ENCODE measurements at regions not wholly inside any gene's neighbourhood (a gene's known extent, or its start where the extent isn't known, plus 50 kb on each side); places are given as distances from the start of the nearest gene placed in this dataset.

DNA sequence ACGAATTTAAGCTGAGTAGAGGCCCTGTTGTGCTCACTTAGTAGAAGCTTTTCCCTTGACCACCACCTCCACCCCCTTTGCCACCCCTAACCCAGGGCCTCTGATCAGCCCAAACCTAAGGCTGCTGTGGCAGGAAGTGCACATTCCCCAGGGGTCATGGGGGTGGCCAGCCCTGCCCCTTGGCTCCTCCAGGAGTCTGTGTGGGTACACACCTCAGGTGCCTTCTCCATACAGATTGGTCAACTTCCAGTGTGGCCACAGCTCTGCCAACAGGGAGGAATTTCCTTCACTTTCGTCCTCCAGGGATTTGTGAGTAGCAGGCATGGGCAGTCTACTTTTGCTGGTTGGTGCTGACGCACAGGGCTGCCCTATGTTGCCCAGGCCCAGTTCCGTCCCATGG, 249.9 kb upstream of the ZNF32 start:
- peaks cover 0 to 23% (median 20%) of the 10 kb centered on the region in 10 experiments; a peak in 15 of 20 replicates for H3K4me1 ChIP-seq
- H3K4me2 ChIP-seq, result peak overlapping the region in 8 of 11 experiments; percentile 37 to 74 (median 62); a peak in 16 of 22 replicates
- H3K9ac ChIP-seq, result no peak overlapping the region
- H3K27me3 ChIP-seq, result no peaks in the 10 kb centered on the region
- H3K36me3 ChIP-seq, result no peaks in the 10 kb centered on the region
- H3K4me3 ChIP-seq, result no peak overlapping the region
- TF ChIP-seq Cebpa-rat (IDR thresholded peaks at IDR 0.05), result no peak
- no peak overlapping the region for H3K27ac ChIP-seq
- no peaks in the 10 kb centered on the region for H4K20me1 ChIP-seq
- no peaks in the 10 kb centered on the region; a peak in 1 of 22 replicates for H3K9me3 ChIP-seq (replicated peaks in 1 of 11)

DNA sequence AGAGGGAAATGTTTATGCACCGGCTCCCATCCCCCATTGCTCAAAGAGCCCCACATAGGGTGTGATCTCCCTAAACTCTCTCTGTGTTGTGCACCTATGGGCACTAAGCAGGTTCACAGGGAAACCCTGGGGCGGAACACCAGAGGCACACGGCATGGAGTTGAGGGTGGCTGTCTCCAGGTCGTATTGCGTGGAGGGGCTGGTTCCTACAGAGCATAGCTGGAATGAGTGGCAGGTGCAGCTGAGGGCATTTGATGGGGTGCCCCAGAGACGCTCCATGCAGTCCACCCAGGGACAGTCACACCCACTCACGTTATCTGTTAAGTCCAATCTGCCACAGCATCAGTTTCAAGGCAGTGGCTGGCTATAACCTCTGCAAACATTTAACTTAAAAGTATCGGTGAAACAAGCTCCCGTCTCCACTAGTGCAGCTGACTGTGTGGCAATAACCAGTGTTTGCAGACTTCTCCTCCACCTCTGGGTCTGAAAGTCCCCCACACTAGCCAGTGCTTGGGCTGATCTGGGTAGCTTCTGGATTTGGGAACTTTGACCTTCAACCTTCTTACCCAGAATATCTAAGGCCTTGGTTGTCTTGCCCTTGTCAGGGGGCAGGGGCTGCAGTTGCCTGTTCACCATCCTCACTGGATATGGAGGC, 249.2 kb upstream of the ZNF32 start:
- H3K27me3 ChIP-seq, result no peaks in the 10 kb centered on the region
- TF ChIP-seq Cebpa-rat (IDR thresholded peaks at IDR 0.05), result no peak
- H3K27ac ChIP-seq, result no peak overlapping the region
- no peak overlapping the region for H3K4me3 ChIP-seq
- H4K20me1 ChIP-seq, result no peaks in the 10 kb centered on the region
- no peaks in the 10 kb centered on the region for H3K36me3 ChIP-seq
- H3K9me3 ChIP-seq (replicated peaks in 1 of 11), result no peaks in the 10 kb centered on the region; a peak in 1 of 22 replicates
- no peak overlapping the region for H3K9ac ChIP-seq
- H3K4me1 ChIP-seq, result peaks cover 0 to 23% (median 20%) of the 10 kb centered on the region in 10 experiments; a peak in 15 of 20 replicates
- H3K4me2 ChIP-seq, result peak overlapping the region in 7 of 11 experiments; percentile 37 to 74 (median 66); a peak in 10 of 22 replicates

DNA sequence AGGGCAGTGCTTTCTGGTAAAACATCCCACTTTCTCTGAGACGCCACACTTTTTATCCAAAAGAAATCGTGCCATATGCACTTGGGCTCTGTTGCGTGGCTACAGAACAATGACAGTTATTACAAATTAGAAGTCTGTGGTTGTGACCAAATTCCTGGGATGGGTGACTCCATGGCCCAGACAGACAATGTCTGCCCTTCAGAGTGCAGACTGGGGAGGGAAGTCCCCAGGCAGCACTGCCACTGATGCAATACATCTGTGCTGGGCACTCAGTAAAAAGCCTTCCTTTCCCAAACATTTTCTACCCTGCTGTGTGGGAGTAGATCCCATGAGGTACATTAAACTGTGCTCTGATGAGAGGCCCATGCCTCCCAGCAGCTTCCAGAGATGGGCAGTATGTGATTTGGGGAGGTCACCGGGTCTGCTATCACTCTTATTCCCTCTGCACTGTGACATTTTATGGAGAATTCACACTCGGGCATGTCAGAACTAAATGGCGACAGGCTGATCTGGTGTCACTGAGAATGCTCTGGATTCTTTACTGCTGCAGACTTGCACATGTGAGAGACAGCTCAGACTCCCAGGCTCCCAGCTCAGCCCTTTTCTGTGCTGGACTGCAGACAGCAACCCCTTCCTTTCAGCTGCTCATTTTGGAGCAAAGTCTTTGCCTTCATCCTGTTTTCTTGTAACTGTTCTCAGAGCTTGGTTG, 243.5 kb upstream of the ZNF32 start:
- Histone ChIP-seq H4K20me1 (no peaks in the 10 kb centered on the region), H3K9me3 (replicated peaks in 1 of 11) (no peaks in the 10 kb centered on the region; a peak in 1 of 22 replicates), H3K4me2 (no peak overlapping the region), H3K27me3 (no peaks in the 10 kb centered on the region), H3K4me3 (no peak overlapping the region), H3K27ac (no peak overlapping the region), H3K9ac (no peak overlapping the region), H3K4me1 (no peaks in the 10 kb centered on the region), H3K36me3 (no peaks in the 10 kb centered on the region)
- no peak for TF ChIP-seq Cebpa-rat (IDR thresholded peaks at IDR 0.05)

DNA sequence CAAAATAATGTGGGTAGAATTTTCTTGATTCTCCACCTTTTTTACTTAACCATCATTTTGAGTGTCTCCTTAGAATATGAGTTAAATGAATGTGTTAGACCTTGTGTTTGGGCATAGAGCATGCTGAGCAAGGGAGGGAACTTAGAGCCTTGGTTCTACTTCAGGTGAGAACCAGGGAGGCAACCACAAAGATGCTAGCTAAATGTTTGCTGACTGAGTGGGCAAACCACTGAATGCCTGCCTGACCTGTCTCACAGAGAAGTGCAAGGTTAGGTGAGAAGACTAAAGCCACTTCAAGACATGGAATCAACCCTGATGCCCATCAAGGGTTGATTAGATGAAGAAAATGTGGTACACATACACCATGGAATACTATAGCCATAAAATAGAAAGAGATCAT, 242.6 kb upstream of the ZNF32 start:
- H3K4me1 ChIP-seq, result no peaks in the 10 kb centered on the region
- no peak for TF ChIP-seq Cebpa-rat (IDR thresholded peaks at IDR 0.05)

DNA sequence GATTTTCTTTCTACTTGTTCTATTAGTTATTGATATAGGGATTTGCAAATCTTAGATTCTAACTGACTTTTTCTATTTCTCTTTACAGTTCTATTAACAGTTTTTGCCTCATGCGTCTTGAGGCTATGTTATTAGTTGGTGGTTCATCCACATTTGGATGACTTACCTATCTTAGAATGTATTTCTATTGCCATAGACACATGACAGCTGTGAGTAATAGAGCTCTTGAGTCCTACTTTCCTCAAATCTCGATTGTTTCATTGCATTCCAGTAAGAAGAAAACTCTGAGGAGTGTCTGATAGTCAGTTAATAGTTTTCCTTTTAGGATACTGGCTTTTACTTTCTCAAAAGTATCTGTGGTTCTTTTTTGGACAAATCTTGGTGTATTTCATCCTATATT, 241.4 kb upstream of the ZNF32 start:
- no peaks in the 10 kb centered on the region for H4K20me1 ChIP-seq
- no peaks in the 10 kb centered on the region for H3K4me1 ChIP-seq
- H3K4me3 ChIP-seq, result no peak overlapping the region
- H3K9me3 ChIP-seq (replicated peaks in 1 of 11), result no peaks in the 10 kb centered on the region; a peak in 1 of 22 replicates
- H3K27ac ChIP-seq, result no peak overlapping the region
- no peak for TF ChIP-seq Cebpa-rat (IDR thresholded peaks at IDR 0.05)
- no peak overlapping the region for H3K9ac ChIP-seq
- H3K27me3 ChIP-seq, result no peaks in the 10 kb centered on the region
- no peaks in the 10 kb centered on the region for H3K36me3 ChIP-seq
- no peak overlapping the region for H3K4me2 ChIP-seq

More for the DNA sequence above, 242.6 kb upstream of the ZNF32 start:
- H3K36me3 ChIP-seq, result no peaks in the 10 kb centered on the region
- H3K27ac ChIP-seq, result no peak overlapping the region
- H4K20me1 ChIP-seq, result no peaks in the 10 kb centered on the region
- no peaks in the 10 kb centered on the region; a peak in 1 of 22 replicates for H3K9me3 ChIP-seq (replicated peaks in 1 of 11)
- no peaks in the 10 kb centered on the region for H3K27me3 ChIP-seq
- H3K4me2 ChIP-seq, result no peak overlapping the region
- no peak overlapping the region for H3K9ac ChIP-seq
- H3K4me3 ChIP-seq, result no peak overlapping the region

DNA sequence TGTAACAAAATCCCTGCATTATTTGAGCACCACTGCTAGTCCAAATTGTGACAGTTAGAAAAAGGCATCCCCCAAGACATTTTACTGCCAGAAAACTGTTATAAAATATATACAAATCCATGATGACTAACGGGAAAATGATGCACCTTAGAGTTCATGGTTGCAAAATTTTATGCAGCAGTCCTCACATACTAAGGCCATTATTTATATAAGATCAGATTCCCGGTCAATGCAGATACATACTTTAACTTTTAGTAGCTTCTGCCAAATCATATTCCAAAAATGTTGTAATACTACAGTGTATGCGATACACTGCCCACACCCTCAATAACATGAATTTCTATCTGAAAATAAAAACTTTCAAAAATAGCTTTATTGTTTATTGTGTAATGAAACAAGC, 239.9 kb upstream of the ZNF32 start:
- TF ChIP-seq Cebpa-rat (IDR thresholded peaks at IDR 0.05), result no peak
- Histone ChIP-seq H4K20me1 (no peaks in the 10 kb centered on the region), H3K4me3 (no peak overlapping the region), H3K9ac (no peak overlapping the region), H3K36me3 (no peaks in the 10 kb centered on the region), H3K4me2 (no peak overlapping the region), H3K27me3 (no peaks in the 10 kb centered on the region), H3K9me3 (replicated peaks in 1 of 11) (no peaks in the 10 kb centered on the region), H3K4me1 (no peaks in the 10 kb centered on the region), H3K27ac (no peak overlapping the region)

DNA sequence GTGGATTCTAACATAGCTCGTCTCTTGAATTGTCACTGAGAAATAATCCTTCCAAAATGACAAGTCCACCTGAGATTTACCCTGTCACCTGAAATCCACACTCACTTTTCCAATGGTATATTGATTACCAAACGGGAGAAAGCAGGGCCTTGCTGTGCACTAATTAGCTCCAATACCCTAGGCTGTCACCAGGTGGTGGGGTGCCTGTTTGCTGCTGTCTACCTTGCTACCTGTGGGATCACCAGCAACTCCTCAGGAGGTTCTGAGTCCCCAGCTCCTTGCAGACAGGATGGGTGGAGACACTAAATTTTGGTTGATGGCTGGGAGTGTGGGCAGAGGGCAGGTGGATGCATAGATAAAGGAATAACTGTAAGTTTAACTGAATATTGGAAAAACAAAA, 237.2 kb upstream of the ZNF32 start:
- H3K4me3 ChIP-seq, result no peak overlapping the region
- H3K27me3 ChIP-seq, result no peaks in the 10 kb centered on the region
- no peak overlapping the region for H3K9ac ChIP-seq
- no peaks in the 10 kb centered on the region for H3K36me3 ChIP-seq
- no peaks in the 10 kb centered on the region for H3K9me3 ChIP-seq (replicated peaks in 1 of 11)
- no peaks in the 10 kb centered on the region for H4K20me1 ChIP-seq
- H3K27ac ChIP-seq, result no peak overlapping the region
- TF ChIP-seq Cebpa-rat (IDR thresholded peaks at IDR 0.05), result no peak
- H3K4me1 ChIP-seq, result no peaks in the 10 kb centered on the region
- no peak overlapping the region for H3K4me2 ChIP-seq

DNA sequence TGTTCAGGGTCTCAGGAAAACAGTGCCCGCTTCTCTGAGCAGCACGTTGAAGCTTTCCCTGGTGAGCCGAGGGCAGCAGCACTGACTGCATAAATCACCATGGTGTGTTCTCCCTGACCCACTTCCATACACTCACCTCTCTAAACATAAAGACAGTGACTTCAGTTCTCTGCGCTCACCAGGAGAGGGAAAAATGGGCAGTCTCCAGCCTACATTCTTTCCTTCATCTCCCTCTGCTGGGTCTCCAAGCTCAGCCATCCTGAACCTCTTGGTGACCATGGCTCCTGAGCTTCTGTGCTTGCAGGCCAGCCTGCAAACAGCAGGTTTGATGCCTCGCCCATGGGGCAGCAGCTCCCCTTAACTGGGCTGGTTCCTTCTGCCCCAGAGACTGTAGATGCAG, 236.6 kb upstream of the ZNF32 start:
- H3K9me3 ChIP-seq (replicated peaks in 1 of 11), result no peaks in the 10 kb centered on the region
- H4K20me1 ChIP-seq, result no peaks in the 10 kb centered on the region
- TF ChIP-seq Cebpa-rat (IDR thresholded peaks at IDR 0.05), result no peak
- no peaks in the 10 kb centered on the region for H3K4me1 ChIP-seq
- H3K4me3 ChIP-seq, result no peak overlapping the region
- no peaks in the 10 kb centered on the region for H3K27me3 ChIP-seq
- no peaks in the 10 kb centered on the region for H3K36me3 ChIP-seq
- H3K4me2 ChIP-seq, result no peak overlapping the region
- no peak overlapping the region for H3K9ac ChIP-seq
- H3K27ac ChIP-seq, result no peak overlapping the region

DNA sequence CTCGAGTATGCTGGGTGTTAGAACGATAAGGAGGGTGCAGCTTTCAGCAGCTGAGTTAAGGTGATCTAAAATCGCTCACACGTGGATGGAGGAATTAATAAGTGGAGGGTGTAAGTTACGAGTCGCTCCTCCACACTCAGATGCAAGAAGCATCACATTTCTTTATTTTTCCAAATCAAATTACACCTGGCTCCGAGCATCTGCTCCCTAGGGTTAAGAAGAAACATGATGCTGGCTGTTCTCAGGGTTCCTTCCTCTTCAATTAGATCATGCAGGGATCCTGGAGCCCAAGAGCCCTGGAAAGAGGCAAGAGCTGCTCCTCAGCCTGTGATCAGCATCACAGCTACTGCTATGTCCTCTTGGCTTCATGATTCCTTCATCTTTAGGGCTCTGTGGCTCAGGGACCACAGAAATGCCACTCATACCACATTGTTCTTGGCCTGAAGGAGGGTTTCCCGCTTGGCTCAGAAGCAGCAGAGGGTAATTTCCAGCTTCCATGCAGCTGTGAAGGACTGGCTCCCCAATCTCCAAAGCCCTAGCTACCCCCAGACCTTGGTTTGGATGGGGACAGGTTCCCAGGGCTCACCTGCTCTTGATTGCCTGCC, 235.9 kb upstream of the ZNF32 start:
- Histone ChIP-seq H3K4me3 (no peak overlapping the region), H3K27ac (no peak overlapping the region), H3K4me2 (no peak overlapping the region), H3K4me1 (no peaks in the 10 kb centered on the region), H3K27me3 (no peaks in the 10 kb centered on the region), H4K20me1 (no peaks in the 10 kb centered on the region), H3K9ac (no peak overlapping the region), H3K9me3 (replicated peaks in 1 of 11) (no peaks in the 10 kb centered on the region), H3K36me3 (no peaks in the 10 kb centered on the region)
- no peak for TF ChIP-seq Cebpa-rat (IDR thresholded peaks at IDR 0.05)

All from BLaER1 treated with 17β-estradiol and CSF1 and Interleukin-3, amounts not matched to agents 10 nM and 100 nM (cell line).